Thymus (tissue), 11 donors: ENCODE measurements at regions not wholly inside any gene's neighbourhood (a gene's known extent, or its start where the extent isn't known, plus 50 kb on each side); places are given as distances from the start of the nearest gene placed in this dataset.
"Not testable (repeated sequence)": the region's sequence is repeated elsewhere in the genome, so short reads cannot be mapped to it uniquely, and the experiment has no call there.

Experiments
- DNase-seq, 9 donors: peaks; one replicate each; pipeline ENCODE4 v3.0.0-alpha.2; 2013; ENCODE audit warnings: low spot score in 9 of 9, low read depth in 6 of 9, missing footprints in 1 of 9
- H3K27ac ChIP-seq, 2 donors: one replicate each; pipeline ENCODE4 v1.5.1; 2013; ENCODE audit warnings: control low read depth in 1 of 2, low read depth in 1 of 2, low read length in 1 of 2, mild to moderate bottlenecking in 1 of 2, moderate library complexity in 1 of 2
- H3K27me3 ChIP-seq, 2 donors: one replicate each; pipeline ENCODE4 v1.5.1; 2013; ENCODE audit warnings: low read length in 1 of 2; ENCODE audit not compliant: control insufficient read depth in 2 of 2, insufficient read depth in 1 of 2
- H3K36me3 ChIP-seq, 2 donors: one replicate each; pipeline ENCODE4 v1.5.1; 2013; ENCODE audit warnings: low read length in 1 of 2, mild to moderate bottlenecking in 1 of 2, moderate library complexity in 1 of 2; ENCODE audit not compliant: control insufficient read depth in 2 of 2, insufficient read depth in 2 of 2
- H3K4me1 ChIP-seq, 2 donors: one replicate each; pipeline ENCODE4 v1.5.1; 2013; ENCODE audit warnings: low read length in 2 of 2; ENCODE audit not compliant: control insufficient read depth in 2 of 2, insufficient read depth in 2 of 2
- H3K4me3 ChIP-seq, 2 donors: one replicate each; pipeline ENCODE4 v1.5.1; 2013; ENCODE audit warnings: low read length in 2 of 2, control low read depth in 1 of 2, mild to moderate bottlenecking in 1 of 2
- H3K9me3 ChIP-seq, 2 donors: one replicate each; pipeline ENCODE4 v1.5.1; 2013; ENCODE audit warnings: low read length in 1 of 2, mild to moderate bottlenecking in 1 of 2; ENCODE audit not compliant: control insufficient read depth in 2 of 2, insufficient read depth in 1 of 2
- WGBS: extraction: QIAGEN DNeasy Blood & Tissue Kit; methylation state at CpG from one replicate; pipeline ENCODE4 v1.1.7; 2013; 5-methylcytosine and 5-hydroxymethylcytosine counted together
- donor health status: healthy.

GRCh38 chrX:155766321-155766720 is 114.8 kb upstream of the VAMP7 start:
- no peak for DNase-seq
- H3K4me1 ChIP-seq, result peaks cover 0 to 3% of the 10 kb centered on the region in 2 donors
- H3K4me3 ChIP-seq, result no peak overlapping the region
- H3K36me3 ChIP-seq, result no peaks in the 10 kb centered on the region
- peaks cover 0 to 2% of the 10 kb centered on the region in 2 donors for H3K27me3 ChIP-seq
- WGBS, result 64% methylated on average over 1 of the region's 1 CpG
- no peak overlapping the region for H3K27ac ChIP-seq
- H3K9me3 ChIP-seq, result no peaks in the 10 kb centered on the region

GRCh38 chrX:155761185-155761584 is 120.0 kb upstream of the VAMP7 start:
- H3K9me3 ChIP-seq, result no peaks in the 10 kb centered on the region
- no peak overlapping the region for H3K4me3 ChIP-seq
- no peaks in the 10 kb centered on the region for H3K27me3 ChIP-seq
- no peak overlapping the region for H3K27ac ChIP-seq
- H3K36me3 ChIP-seq, result no peaks in the 10 kb centered on the region
- H3K4me1 ChIP-seq, result no peaks in the 10 kb centered on the region
- no peak for DNase-seq

- no peak overlapping the region for H3K4me3 ChIP-seq
- H3K27ac ChIP-seq, result no peak overlapping the region
- no peaks in the 10 kb centered on the region for H3K4me1 ChIP-seq
- 72% methylated on average over 3 of the region's 3 CpGs for WGBS
- no peaks in the 10 kb centered on the region for H3K27me3 ChIP-seq
- H3K9me3 ChIP-seq, result no peaks in the 10 kb centered on the region
- DNase-seq, result no peak
- no peaks in the 10 kb centered on the region for H3K36me3 ChIP-seq
Observed at GRCh38 chrX:155757046-155757759, 123.9 kb upstream of the VAMP7 start.

- H3K27ac ChIP-seq, result no peak overlapping the region
Observed at GRCh38 chrX:155755706-155756337, 125.3 kb upstream of the VAMP7 start.

GRCh38 chrX:155751131-155751530 is 130.0 kb upstream of the VAMP7 start:
- DNase-seq, result no peak
- Histone ChIP-seq H3K27ac (no peak overlapping the region), H3K36me3 (no peaks in the 10 kb centered on the region), H3K27me3 (no peaks in the 10 kb centered on the region), H3K4me3 (no peak overlapping the region), H3K4me1 (no peaks in the 10 kb centered on the region), H3K9me3 (no peaks in the 10 kb centered on the region)

More at GRCh38 chrX:155755706-155756337, 125.3 kb upstream of the VAMP7 start:
- H3K9me3 ChIP-seq, result no peaks in the 10 kb centered on the region
- no peaks in the 10 kb centered on the region for H3K27me3 ChIP-seq
- no peak for DNase-seq
- no peaks in the 10 kb centered on the region for H3K4me1 ChIP-seq
- no peak overlapping the region for H3K4me3 ChIP-seq
- H3K36me3 ChIP-seq, result no peaks in the 10 kb centered on the region

GRCh38 chrX:155747520-155747919 is 133.6 kb upstream of the VAMP7 start:
- Histone ChIP-seq H3K9me3 (no peaks in the 10 kb centered on the region), H3K36me3 (no peaks in the 10 kb centered on the region), H3K4me1 (no peaks in the 10 kb centered on the region), H3K27ac (no peak overlapping the region), H3K4me3 (no peak overlapping the region), H3K27me3 (no peaks in the 10 kb centered on the region)
- no peak for DNase-seq
- 42% methylated on average over 3 of the region's 3 CpGs for WGBS

GRCh38 chrX:155745792-155746191 is 133.0 kb upstream of the TMLHE start:
- Histone ChIP-seq H3K27ac (no peak overlapping the region), H3K9me3 (no peaks in the 10 kb centered on the region), H3K4me3 (no peak overlapping the region), H3K4me1 (no peaks in the 10 kb centered on the region), H3K36me3 (no peaks in the 10 kb centered on the region), H3K27me3 (no peaks in the 10 kb centered on the region)
- 54% methylated on average over 2 of the region's 2 CpGs for WGBS
- no peak for DNase-seq

- WGBS, result 80% methylated on average over 2 of the region's 2 CpGs
- no peaks in the 10 kb centered on the region for H3K27me3 ChIP-seq
- H3K4me3 ChIP-seq, result no peak overlapping the region
- no peaks in the 10 kb centered on the region for H3K9me3 ChIP-seq
- no peak overlapping the region for H3K27ac ChIP-seq
- DNase-seq, result no peak
- no peaks in the 10 kb centered on the region for H3K36me3 ChIP-seq
- no peaks in the 10 kb centered on the region for H3K4me1 ChIP-seq
Observed at GRCh38 chrX:155744534-155744933, 131.8 kb upstream of the TMLHE start.

- H3K4me1 ChIP-seq, result not testable (repeated sequence)
Observed at GRCh38 chrX:155728335-155728734, 115.6 kb upstream of the TMLHE start.

More at GRCh38 chrX:155728335-155728734, 115.6 kb upstream of the TMLHE start:
- 83% methylated on average over 5 of the region's 5 CpGs for WGBS
- H3K9me3 ChIP-seq, H3K4me3 ChIP-seq, H3K27ac ChIP-seq, DNase-seq, H3K27me3 ChIP-seq, H3K36me3 ChIP-seq: not testable (repeated sequence)
